ENCODE measurements at regions not wholly inside any gene's neighbourhood (a gene's known extent, or its start where the extent isn't known, plus 50 kb on each side); places are given as distances from the start of the nearest gene placed in this dataset.

DNA sequence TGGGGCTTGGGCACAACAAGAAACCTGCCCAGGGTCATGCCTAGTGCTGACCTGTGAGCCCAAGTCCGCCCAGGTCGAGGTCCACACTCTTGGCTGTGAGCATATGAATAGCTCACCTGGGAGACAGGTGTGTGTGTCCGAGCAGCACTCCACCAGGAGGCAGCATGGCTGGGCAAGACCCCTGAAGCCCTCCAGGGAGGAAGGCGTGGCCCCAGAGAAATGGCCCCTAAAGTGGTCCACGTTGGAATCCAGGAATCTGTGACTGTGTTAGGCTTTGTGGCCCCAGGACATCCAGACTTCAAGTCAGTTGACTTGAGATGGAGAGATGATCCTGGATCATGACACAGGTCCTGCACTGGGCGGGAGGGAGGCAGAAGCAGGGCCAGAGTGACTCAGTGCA lies 138.8 kb downstream of the CPZ start:
- TF ChIP-seq, protein P1, sequence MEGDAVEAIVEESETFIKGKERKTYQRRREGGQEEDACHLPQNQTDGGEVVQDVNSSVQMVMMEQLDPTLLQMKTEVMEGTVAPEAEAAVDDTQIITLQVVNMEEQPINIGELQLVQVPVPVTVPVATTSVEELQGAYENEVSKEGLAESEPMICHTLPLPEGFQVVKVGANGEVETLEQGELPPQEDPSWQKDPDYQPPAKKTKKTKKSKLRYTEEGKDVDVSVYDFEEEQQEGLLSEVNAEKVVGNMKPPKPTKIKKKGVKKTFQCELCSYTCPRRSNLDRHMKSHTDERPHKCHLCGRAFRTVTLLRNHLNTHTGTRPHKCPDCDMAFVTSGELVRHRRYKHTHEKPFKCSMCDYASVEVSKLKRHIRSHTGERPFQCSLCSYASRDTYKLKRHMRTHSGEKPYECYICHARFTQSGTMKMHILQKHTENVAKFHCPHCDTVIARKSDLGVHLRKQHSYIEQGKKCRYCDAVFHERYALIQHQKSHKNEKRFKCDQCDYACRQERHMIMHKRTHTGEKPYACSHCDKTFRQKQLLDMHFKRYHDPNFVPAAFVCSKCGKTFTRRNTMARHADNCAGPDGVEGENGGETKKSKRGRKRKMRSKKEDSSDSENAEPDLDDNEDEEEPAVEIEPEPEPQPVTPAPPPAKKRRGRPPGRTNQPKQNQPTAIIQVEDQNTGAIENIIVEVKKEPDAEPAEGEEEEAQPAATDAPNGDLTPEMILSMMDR (IDR thresholded peaks at IDR 0.05) = no peak
- TF ChIP-seq ZFX (IDR thresholded peaks at IDR 0.05; ENCODE audit: borderline replicate concordance) = no peak
